G401.6 (cell line): ENCODE measurements at regions not wholly inside any gene's neighbourhood (a gene's known extent, or its start where the extent isn't known, plus 50 kb on each side); places are given as distances from the start of the nearest gene placed in this dataset.

ENCODE experiments used
- FAIRE-seq: peaks from 2 replicates; lab custom pipeline; 2012; peaks lifted over from hg19 to GRCh38; lab: Jason Lieb, UNC

- FAIRE-seq = no peak
Measured at GRCh38 chr16:64406770-64407181, 715.1 kb downstream of the CDH11 start.

DNA sequence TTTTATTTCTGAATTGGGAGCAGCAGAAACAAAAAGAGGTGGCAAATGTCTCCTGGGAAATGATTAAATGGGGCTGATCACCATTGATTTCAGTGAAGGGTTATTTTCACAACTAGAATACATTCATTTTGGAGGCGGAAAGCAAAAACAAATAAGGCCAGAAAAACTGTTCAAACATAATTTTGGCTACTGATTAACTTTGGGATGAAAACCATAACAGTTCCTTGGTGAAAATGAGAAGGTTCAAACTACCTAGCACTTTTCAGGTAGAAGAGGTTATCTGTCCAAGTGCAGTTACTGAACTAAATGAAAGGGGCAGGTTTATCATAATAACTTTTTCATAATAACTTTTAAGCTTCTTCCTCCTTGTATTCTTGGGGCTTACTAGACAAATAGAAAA is 718.5 kb downstream of the CDH11 start:
- FAIRE-seq = no peak

DNA sequence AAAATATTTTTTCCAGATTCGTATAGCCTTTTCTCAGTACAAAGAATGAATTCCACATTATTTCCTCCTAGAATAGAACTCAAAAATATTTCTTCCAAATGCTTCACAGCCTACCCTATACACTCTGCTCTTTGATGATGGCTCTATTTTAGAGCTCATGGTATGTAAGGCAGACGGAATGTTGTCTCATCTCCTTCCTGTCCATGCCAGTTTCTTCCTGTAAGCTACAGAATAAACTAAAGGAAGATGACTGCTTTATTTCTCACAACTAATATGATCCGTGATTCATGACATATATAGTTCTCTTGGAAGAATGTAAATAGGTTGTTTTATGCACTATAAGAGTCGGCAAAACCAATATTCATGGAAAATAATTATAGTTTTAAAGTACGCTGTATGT is 723.1 kb downstream of the CDH11 start:
- FAIRE-seq = no peak

- no peak for FAIRE-seq
Measured at GRCh38 chr16:64397945-64398508, 723.8 kb downstream of the CDH11 start.

- FAIRE-seq = no peak
Measured at GRCh38 chr16:64397042-64397441, 724.8 kb downstream of the CDH11 start.

DNA sequence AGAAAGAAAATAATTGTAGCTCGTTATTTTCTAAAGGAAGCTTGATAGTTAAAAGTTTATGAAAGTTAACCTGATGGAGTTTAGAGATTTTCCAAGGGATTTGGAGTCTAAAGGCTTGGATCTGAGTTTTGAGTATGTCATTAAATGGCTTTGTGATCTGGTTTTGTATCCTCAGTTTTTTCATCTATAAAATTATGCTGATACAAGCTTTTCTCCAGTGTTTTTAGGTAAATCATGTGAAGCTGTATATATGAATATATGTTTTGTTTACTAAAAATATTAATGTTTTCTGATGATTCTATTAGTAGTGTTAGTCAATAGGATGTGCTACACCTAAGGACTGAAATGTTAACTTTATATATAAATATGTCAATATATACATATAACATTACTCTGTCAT is 727.8 kb downstream of the CDH11 start:
- FAIRE-seq = no peak

- no peak for FAIRE-seq
Measured at GRCh38 chr16:64392456-64392855, 729.4 kb downstream of the CDH11 start.

DNA sequence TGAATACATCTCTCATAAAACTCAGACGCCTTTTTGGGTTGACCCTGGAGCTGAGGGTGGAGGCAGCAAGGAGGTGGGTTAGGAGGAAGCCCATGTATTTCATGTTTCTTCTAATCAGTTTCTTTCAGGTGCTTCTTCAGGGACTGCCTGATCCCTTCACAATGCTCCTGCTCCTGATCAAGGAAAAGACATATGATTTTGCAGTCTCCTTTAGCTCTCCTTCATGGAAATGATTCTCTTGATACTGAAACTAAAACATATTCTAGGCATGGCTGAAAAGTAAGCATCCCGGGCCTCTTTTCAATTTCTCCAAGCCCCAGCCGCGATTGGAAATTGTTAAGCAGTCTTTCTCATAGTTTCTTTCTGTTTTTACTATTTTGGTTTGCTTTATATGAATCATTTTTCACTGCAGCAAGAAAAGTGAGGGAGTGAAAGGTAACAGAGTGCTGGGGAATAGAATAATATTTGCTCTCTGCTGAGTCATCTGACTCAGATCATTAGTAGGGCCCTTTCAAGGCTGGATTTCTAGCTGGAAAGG is 730.7 kb downstream of the CDH11 start:
- no peak for FAIRE-seq

- FAIRE-seq = no peak
Measured at GRCh38 chr16:64390102-64390501, 731.8 kb downstream of the CDH11 start.

DNA sequence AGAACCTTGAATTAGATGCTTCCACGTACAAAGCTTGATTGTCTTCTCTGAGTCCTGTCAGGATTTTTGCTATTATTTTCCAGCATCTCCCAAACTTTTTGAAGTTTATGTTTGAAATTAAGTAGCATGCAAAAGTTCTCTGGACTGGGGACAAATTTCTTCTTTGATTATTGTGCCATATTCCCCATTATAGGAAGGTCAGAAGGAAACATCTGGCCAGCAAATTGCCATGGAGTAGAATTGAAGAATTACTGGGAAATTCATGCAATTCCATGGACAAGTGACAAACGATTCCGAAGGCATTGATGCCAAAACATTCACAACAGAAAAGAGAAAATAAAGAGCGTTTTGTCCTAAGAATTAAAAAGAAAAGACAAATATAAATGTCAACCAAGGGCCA is 737.2 kb downstream of the CDH11 start:
- no peak for FAIRE-seq

DNA sequence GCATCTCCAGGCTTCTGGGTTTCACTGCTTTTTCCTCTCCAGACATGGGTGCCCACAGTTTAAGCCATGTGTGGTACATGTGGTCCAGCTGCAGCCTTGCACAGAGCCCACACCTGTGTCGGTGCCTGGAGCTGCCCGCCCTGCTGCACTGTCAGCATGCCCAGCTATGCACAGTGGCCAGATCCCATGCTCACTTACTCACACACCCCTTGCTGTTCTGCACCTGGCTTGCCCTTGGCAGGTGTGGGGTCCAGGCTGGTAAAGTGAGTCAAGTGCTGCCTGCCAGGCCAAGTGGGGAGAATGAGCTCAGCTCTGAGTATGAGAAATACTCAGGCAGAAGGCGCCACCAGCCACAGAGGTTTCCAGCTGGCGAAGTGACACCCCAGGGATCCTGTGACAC is 739.9 kb downstream of the CDH11 start:
- FAIRE-seq = no peak

- no peak for FAIRE-seq
Measured at GRCh38 chr16:64380751-64381150, 741.1 kb downstream of the CDH11 start.

- FAIRE-seq = no peak
Measured at GRCh38 chr16:64375391-64375980, 746.4 kb downstream of the CDH11 start.

DNA sequence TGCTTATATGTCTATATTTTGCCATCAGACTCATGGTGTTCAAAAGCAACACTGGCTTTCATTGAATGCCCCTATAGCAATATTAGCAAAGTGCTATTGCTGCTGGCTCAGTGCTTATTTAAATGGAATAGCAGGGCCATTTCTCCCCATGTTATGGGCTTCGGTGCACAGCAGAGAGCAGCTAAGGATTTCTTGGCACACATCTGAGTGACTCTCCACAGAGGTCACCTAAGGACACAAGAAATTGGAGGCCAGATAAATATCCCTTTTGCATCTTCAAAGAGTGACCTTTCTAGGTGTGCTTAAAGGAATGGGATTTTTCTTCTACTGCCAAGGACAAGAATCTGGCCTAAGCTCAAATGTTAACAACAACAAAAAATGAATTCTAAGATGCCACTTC is 751.8 kb downstream of the CDH11 start:
- FAIRE-seq = no peak

DNA sequence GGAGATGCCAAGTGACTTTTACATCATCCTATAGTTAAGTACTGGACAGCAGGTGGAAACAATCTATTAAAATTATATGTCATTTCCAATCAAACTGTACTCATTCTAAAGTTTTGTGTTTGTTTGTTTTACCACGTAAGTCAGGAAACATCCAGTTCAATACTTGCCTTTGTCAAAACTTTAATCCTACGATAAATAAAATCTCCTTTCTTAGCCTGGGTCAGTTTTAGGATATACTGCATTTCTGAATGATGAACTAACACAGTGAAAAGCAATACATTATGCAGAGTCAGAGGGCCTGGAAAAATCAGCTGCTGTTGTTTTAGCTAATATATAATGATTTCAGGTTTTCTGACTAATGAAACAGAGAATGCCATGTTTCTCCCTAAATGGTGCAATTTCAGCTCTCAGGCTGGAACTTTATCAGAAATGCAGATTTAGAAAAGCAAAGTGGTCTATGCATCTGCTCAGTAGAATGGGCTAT is 756.4 kb downstream of the CDH11 start:
- no peak for FAIRE-seq

- no peak for FAIRE-seq
Measured at GRCh38 chr16:64364894-64365293, 757.0 kb downstream of the CDH11 start.

DNA sequence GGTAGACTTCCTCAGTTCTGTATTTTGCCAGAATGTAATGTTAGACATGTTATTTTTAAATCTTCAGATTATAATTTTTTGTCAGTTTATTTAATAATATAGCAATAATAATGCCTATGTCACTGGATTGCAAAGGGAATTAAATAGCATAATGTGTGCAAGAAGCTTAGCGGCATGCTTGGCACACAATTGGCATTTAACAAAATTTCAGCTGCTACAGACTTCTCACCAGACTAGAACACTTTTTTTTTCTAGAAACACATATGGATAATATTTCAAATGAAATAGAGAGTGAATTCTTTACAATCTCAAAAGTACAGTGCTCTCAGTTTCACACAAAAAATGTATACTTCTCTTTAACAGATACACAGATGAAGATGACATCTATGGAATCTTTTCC is 757.4 kb downstream of the CDH11 start:
- no peak for FAIRE-seq

DNA sequence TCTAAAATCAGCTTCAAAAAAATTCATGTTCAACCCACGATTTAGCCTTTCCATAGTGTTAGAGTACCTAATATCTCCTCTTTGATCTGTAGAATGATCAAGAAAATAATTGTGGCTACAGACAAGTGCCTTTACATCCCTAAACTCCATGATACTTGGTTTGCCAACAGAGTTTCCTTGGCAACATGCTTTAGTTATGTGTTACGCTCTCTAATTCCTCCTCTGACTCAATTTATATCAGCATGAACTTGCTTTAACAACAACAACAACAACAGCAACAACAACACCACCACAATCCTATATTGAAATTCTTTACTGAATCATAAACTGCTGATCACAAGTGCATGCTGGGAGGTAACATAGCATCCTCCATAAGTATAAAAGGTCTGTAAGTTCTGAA is 757.8 kb downstream of the CDH11 start:
- FAIRE-seq = no peak

DNA sequence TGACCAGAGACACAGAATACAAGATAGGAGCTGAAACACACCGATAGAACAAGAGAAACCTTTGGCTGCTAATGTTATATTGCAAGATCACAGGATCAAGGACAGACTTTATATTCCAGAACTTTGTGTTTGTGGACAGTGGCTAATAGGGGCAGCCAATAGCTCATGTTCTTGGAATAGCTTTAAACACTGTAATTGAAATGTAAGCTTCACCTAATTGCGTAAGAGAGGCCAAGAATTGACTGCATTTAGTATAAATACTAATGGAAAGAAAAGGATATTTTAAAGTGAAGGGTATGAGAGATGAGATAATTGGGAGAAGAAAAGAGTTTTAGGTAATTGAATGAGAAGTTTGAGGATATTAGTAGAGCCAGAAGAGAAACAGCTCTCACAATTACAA is 758.8 kb downstream of the CDH11 start:
- FAIRE-seq = no peak

- no peak for FAIRE-seq
Measured at GRCh38 chr16:64362193-64362592, 759.7 kb downstream of the CDH11 start.

DNA sequence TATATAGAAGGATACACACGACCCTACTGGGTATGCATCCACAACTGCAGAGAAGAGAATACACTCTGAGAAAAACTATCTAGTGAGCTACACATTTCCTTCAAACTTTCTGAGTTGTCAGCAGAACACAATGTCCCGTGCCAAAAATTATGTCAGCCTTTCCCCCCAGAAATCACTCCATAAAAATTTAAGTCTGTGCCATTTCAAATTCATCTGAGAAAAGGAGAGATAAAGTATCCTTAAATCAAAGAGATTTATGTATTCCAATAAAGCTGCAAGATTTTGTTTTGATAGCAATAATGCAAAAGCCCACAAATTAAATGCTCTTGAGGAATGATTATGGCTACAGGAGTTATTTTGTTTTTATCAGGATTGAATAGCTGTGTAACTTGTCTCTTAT is 760.1 kb downstream of the CDH11 start:
- FAIRE-seq = no peak

GRCh38 chr16:64358291-64358690 is 763.6 kb downstream of the CDH11 start:
- FAIRE-seq = no peak

DNA sequence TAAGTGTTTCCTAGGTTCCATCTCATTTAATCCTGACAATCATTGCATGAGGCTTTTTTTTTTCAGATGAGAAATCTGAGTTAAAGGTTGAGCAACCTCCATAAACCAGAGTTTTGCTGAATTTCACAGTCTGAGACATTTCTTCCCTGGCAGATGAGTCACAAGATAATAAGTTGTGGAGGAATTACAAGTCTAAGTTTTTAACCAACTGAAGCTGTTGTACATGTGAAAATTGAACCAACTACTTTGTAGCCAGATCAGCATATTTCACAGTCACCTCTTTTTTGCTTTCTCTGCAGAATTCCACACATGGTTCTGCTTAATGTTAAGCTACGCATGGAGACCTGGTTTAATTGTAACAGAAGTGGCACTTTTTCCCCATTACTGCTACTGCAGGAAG is 765.6 kb downstream of the CDH11 start:
- FAIRE-seq = no peak

- FAIRE-seq = no peak
Measured at GRCh38 chr16:64352246-64352645, 769.6 kb downstream of the CDH11 start.
